HEK293 (cell line): ENCODE measurements at regions not wholly inside any gene's neighbourhood (a gene's known extent, or its start where the extent isn't known, plus 50 kb on each side); places are given as distances from the start of the nearest gene placed in this dataset.

Experiments
- CTCF ChIA-PET: fragments of 350-600 bp; formaldehyde crosslinking; extraction: SDS; loops from one replicate; lab custom pipeline; 2021; ENCODE audit warnings: antibody characterized with exemption; lab: Yijun Ruan, JAX
- POLR2A ChIA-PET: fragments of 300-600 bp; formaldehyde crosslinking; extraction: SDS; loops from one replicate; lab custom pipeline; 2020; ENCODE audit warnings: antibody characterized with exemption, inconsistent platforms; lab: Yijun Ruan, JAX
- H3K27ac ChIP-seq: fragments of 200-500 bp; sonication (Bioruptor generic); 2 replicates; pipeline ENCODE4 v1.5.1; 2014; ENCODE audit warnings: low read depth, low read length, control low read depth, inconsistent platforms; ENCODE audit errors: extremely low read depth
- H3K36me3 ChIP-seq, 2 experiments: fragments of 200-500 bp in 1 of 2; sonication (Bioruptor generic) in 1 of 2; 1 replicate in 1 of 2; 2 replicates in 1 of 2; pipeline ENCODE4 v1.5.1; 2014 to 2017; ENCODE audit warnings: inconsistent platforms in 2 of 2, low read length in 2 of 2; ENCODE audit not compliant: control insufficient read depth in 2 of 2, insufficient read depth in 1 of 2
- H3K4me1 ChIP-seq: fragments of 200-500 bp; sonication (Bioruptor generic); 2 replicates; pipeline ENCODE4 v1.5.1; 2014; ENCODE audit warnings: mild to moderate bottlenecking, low read length, inconsistent platforms; ENCODE audit not compliant: control insufficient read depth, insufficient read depth
- H3K4me3 ChIP-seq: 2 replicates; pipeline ENCODE4 v1.5.1; 2011; ENCODE audit warnings: low read depth, mild to moderate bottlenecking, control low read depth, low read length, moderate library complexity
- H3K9me3 ChIP-seq: fragments of 200-500 bp; sonication (Bioruptor generic); 2 replicates; pipeline ENCODE4 v1.5.1; 2014; ENCODE audit warnings: low read depth, low read length, inconsistent platforms; ENCODE audit not compliant: control insufficient read depth, insufficient read depth
- GFI1B ChIP-seq: fragments of 450-650 bp; formaldehyde crosslinking; IDR thresholded peaks from 2 replicates; pipeline ENCODE4 v1.5.1; 2016; ENCODE audit warnings: missing biosample characterization, missing genetic modification characterization
- GLI4 ChIP-seq: fragments of 450-650 bp; formaldehyde crosslinking; IDR thresholded peaks from 2 replicates; pipeline ENCODE4 v1.5.1; 2016; ENCODE audit warnings: missing biosample characterization, missing genetic modification characterization
- HOXC10 ChIP-seq: sonication (generic); formaldehyde crosslinking; IDR thresholded peaks from 2 replicates; pipeline ENCODE4 v1.8.1; 2023; ENCODE audit warnings: mild to moderate bottlenecking, missing genetic modification reagents
- KLF8 ChIP-seq: fragments of 450-650 bp; formaldehyde crosslinking; IDR thresholded peaks from 2 replicates; pipeline ENCODE4 v1.5.1; 2016; ENCODE audit warnings: missing biosample characterization, missing genetic modification characterization
- SCRT2 ChIP-seq: fragments of 450-650 bp; formaldehyde crosslinking; IDR thresholded peaks from 2 replicates; pipeline ENCODE4 v1.5.1; 2016; ENCODE audit warnings: missing biosample characterization, missing genetic modification characterization
- SP3 ChIP-seq: fragments of 450-650 bp; formaldehyde crosslinking; IDR thresholded peaks from 2 replicates; pipeline ENCODE4 v1.5.1; 2016; ENCODE audit warnings: missing biosample characterization, missing genetic modification characterization
- TCF7L2 ChIP-seq: IDR thresholded peaks from 2 replicates; pipeline ENCODE4 v1.6.1; 2011; ENCODE audit warnings: low read depth, mild to moderate bottlenecking, inconsistent platforms, low read length, moderate library complexity, borderline replicate concordance
- TSHZ1 ChIP-seq: fragments of 450-650 bp; formaldehyde crosslinking; IDR thresholded peaks from 2 replicates; pipeline ENCODE4 v1.5.1; 2016; ENCODE audit warnings: missing biosample characterization, missing genetic modification characterization, borderline replicate concordance
- ZBTB48 ChIP-seq: fragments of 450-650 bp; formaldehyde crosslinking; IDR thresholded peaks from 2 replicates; pipeline ENCODE4 v1.5.1; 2016; ENCODE audit warnings: missing biosample characterization, missing genetic modification characterization
- ZBTB6 ChIP-seq: fragments of 450-650 bp; formaldehyde crosslinking; IDR thresholded peaks from 2 replicates; pipeline ENCODE4 v1.5.1; 2017; ENCODE audit warnings: missing biosample characterization, missing genetic modification characterization
- ZNF132 ChIP-seq: fragments of 450-650 bp; formaldehyde crosslinking; IDR thresholded peaks from 2 replicates; pipeline ENCODE4 v1.5.1; 2017; ENCODE audit warnings: missing biosample characterization, missing genetic modification characterization, borderline replicate concordance
- ZNF133 ChIP-seq: fragments of 450-650 bp; formaldehyde crosslinking; IDR thresholded peaks from 2 replicates; pipeline ENCODE4 v1.5.1; 2016; ENCODE audit warnings: missing biosample characterization, missing genetic modification characterization
- ZNF138 ChIP-seq: fragments of 450-650 bp; formaldehyde crosslinking; IDR thresholded peaks from 2 replicates; pipeline ENCODE4 v1.5.1; 2016; ENCODE audit warnings: missing biosample characterization, missing genetic modification characterization, borderline replicate concordance
- ZNF169 ChIP-seq: fragments of 450-650 bp; formaldehyde crosslinking; IDR thresholded peaks from 2 replicates; pipeline ENCODE4 v1.5.1; 2016; ENCODE audit warnings: missing biosample characterization, missing genetic modification characterization
- ZNF221 ChIP-seq: fragments of 450-650 bp; formaldehyde crosslinking; IDR thresholded peaks from 2 replicates; pipeline ENCODE4 v1.5.1; 2017; ENCODE audit warnings: missing biosample characterization, missing genetic modification characterization, borderline replicate concordance
- ZNF248 ChIP-seq: fragments of 450-650 bp; formaldehyde crosslinking; IDR thresholded peaks from 2 replicates; pipeline ENCODE4 v1.5.1; 2017; ENCODE audit warnings: missing biosample characterization, missing genetic modification characterization
- ZNF350 ChIP-seq: fragments of 450-650 bp; formaldehyde crosslinking; IDR thresholded peaks from 2 replicates; pipeline ENCODE4 v1.5.0; 2017; ENCODE audit warnings: missing biosample characterization, mild to moderate bottlenecking, missing genetic modification characterization
- ZNF426 ChIP-seq: fragments of 450-650 bp; formaldehyde crosslinking; IDR thresholded peaks from 2 replicates; pipeline ENCODE4 v1.5.1; 2017; ENCODE audit warnings: missing biosample characterization, missing genetic modification characterization, mild to moderate bottlenecking, inconsistent platforms, moderate library complexity
- ZNF433 ChIP-seq: fragments of 450-650 bp; formaldehyde crosslinking; IDR thresholded peaks from 2 replicates; pipeline ENCODE4 v1.5.1; 2016; ENCODE audit warnings: missing biosample characterization, missing genetic modification characterization, low read depth
- ZNF48 ChIP-seq: fragments of 450-650 bp; formaldehyde crosslinking; IDR thresholded peaks from 2 replicates; pipeline ENCODE4 v1.5.1; 2016; ENCODE audit warnings: missing biosample characterization, missing genetic modification characterization
- ZNF510 ChIP-seq: fragments of 450-650 bp; formaldehyde crosslinking; IDR thresholded peaks from 2 replicates; pipeline ENCODE4 v1.5.1; 2018; ENCODE audit warnings: mild to moderate bottlenecking, missing genetic modification characterization, missing biosample characterization; ENCODE audit not compliant: insufficient replicate concordance
- ZNF621 ChIP-seq: fragments of 450-650 bp; formaldehyde crosslinking; IDR thresholded peaks from 2 replicates; pipeline ENCODE4 v1.5.1; 2017; ENCODE audit warnings: missing biosample characterization, missing genetic modification characterization
- ZNF747 ChIP-seq: fragments of 450-650 bp; formaldehyde crosslinking; IDR thresholded peaks from 2 replicates; pipeline ENCODE4 v1.5.1; 2016; ENCODE audit warnings: missing biosample characterization, missing genetic modification characterization
- ZNF792 ChIP-seq: fragments of 450-650 bp; formaldehyde crosslinking; IDR thresholded peaks from 2 replicates; pipeline ENCODE4 v1.5.1; 2016; ENCODE audit warnings: missing biosample characterization, missing genetic modification characterization
- TF ChIP-seq, protein P1 (sequence below): fragments of 450-650 bp; formaldehyde crosslinking; IDR thresholded peaks from 2 replicates; pipeline ENCODE4 v1.5.1; 2017; ENCODE audit warnings: missing biosample characterization, missing genetic modification characterization

DNA sequence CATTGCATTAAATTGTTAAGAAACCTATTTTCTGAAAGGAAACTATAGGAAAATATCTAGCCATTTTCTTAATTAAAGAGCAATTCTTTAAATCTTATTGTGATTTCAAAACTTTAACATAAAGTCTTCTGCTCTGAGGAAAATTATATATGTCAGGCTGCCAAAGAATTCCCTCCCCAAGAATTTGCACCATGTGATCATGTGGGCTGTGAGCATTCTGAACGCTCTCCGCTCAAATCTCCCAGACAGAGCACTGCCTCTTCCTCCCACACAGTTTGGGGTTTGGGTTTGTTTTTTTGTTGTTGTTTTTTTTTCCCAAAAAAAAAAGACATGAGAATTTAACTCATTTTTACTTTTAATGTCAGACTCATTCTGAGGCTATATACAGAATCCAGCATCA lies 155.9 kb upstream of the PALMD start:
- POLR2A ChIA-PET = no interaction called here
- no peaks in the 10 kb centered on the region for H3K36me3 ChIP-seq
- H3K27ac ChIP-seq = no peak overlapping the region
- no peak for TF ChIP-seq SCRT2
- no peak for TF ChIP-seq GFI1B
- TF ChIP-seq SP3 (tag by site-specific recombination) = no peak
- no peak for TF ChIP-seq ZBTB6 (tag by site-specific recombination)
- TF ChIP-seq ZBTB48 (tag by site-specific recombination) = no peak
- no peaks in the 10 kb centered on the region for H3K4me1 ChIP-seq
- H3K9me3 ChIP-seq = no peaks in the 10 kb centered on the region
- no peak overlapping the region for H3K4me3 ChIP-seq
- CTCF ChIA-PET = interaction anchor here (1.3 kb wide), 1 partner anchor 8 kb away, joined by 4 read pairs; no protein-coding TSS in a partner anchor

- Histone ChIP-seq H3K4me1 (no peaks in the 10 kb centered on the region), H3K9me3 (no peaks in the 10 kb centered on the region), H3K36me3 (no peaks in the 10 kb centered on the region), H3K4me3 (no peak overlapping the region), H3K27ac (no peak overlapping the region)
- TF ChIP-seq ZNF350 (tag by site-specific recombination) = no peak
- TF ChIP-seq TSHZ1 (tag by site-specific recombination) = no peak
- TF ChIP-seq ZNF426 (tag by site-specific recombination) = no peak
- no peak for TF ChIP-seq ZNF48 (tag by site-specific recombination)
- no peak for TF ChIP-seq GLI4
- TF ChIP-seq, protein P1, sequence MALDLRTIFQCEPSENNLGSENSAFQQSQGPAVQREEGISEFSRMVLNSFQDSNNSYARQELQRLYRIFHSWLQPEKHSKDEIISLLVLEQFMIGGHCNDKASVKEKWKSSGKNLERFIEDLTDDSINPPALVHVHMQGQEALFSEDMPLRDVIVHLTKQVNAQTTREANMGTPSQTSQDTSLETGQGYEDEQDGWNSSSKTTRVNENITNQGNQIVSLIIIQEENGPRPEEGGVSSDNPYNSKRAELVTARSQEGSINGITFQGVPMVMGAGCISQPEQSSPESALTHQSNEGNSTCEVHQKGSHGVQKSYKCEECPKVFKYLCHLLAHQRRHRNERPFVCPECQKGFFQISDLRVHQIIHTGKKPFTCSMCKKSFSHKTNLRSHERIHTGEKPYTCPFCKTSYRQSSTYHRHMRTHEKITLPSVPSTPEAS = no peak
- no peak for TF ChIP-seq ZNF433 (tag by site-specific recombination)
- TF ChIP-seq ZNF169 = no peak
- TF ChIP-seq KLF8 = no peak
- no peak for TF ChIP-seq ZNF248 (tag by site-specific recombination)
- no peak for TF ChIP-seq ZNF621 (tag by site-specific recombination)
- no peak for TF ChIP-seq ZNF747 (tag by site-specific recombination)
- ChIA-PET CTCF (interaction anchor here (1.1 to 1.5 kb wide), 3 partner anchors 14 to 50 kb away, joined by 3 to 5 read pairs (median 5); no protein-coding TSS in a partner anchor), POLR2A (no interaction called here)
These were observed 149.8 kb upstream of the PALMD start for GRCh38 chr1:99496067-99496466.

- POLR2A ChIA-PET = no interaction called here
- no peaks in the 10 kb centered on the region for H3K4me1 ChIP-seq
- no peak overlapping the region for H3K4me3 ChIP-seq
- no peaks in the 10 kb centered on the region for H3K36me3 ChIP-seq
- no peak for TF ChIP-seq ZNF133 (tag by site-specific recombination)
- no peak for TF ChIP-seq TCF7L2
- no peak for TF ChIP-seq HOXC10 (CRISPR knock-in tag)
- TF ChIP-seq ZNF510 = no peak
- no peak for TF ChIP-seq ZNF221 (tag by site-specific recombination)
- no peak for TF ChIP-seq ZNF792 (tag by site-specific recombination)
- no peak for TF ChIP-seq ZBTB48 (tag by site-specific recombination)
- TF ChIP-seq ZNF132 (tag by site-specific recombination) = no peak
- TF ChIP-seq ZNF138 (tag by site-specific recombination) = no peak
- TF ChIP-seq, all 188 proteins: peak for 0
- CTCF ChIA-PET = interaction anchor here (1.4 to 2.3 kb wide), 2 partner anchors 16 kb away, joined by 5 to 12 read pairs; no protein-coding TSS in a partner anchor
- Histone ChIP-seq H3K9me3 (no peaks in the 10 kb centered on the region), H3K27ac (no peak overlapping the region)
These were observed 148.2 kb upstream of the PALMD start for GRCh38 chr1:99497690-99498089.
